ENCODE measurements at regions not wholly inside any gene's neighbourhood (a gene's known extent, or its start where the extent isn't known, plus 50 kb on each side); places are given as distances from the start of the nearest gene placed in this dataset.

- TF ChIP-seq ZFX (IDR thresholded peaks at IDR 0.05) (no peak), ZNF274 (IDR thresholded peaks at IDR 0.05; ENCODE audit: low read depth, low read length) (no peak), CTCF (IDR thresholded peaks at IDR 0.05 in 2 of 3, conservative IDR thresholded peaks at IDR 0.05 in 1 of 3; ENCODE audit: borderline replicate concordance in 1 of 3, insufficient read depth in 1 of 3, low read depth in 2 of 3, low read length in 2 of 3) (no peak), POLR2A (IDR thresholded peaks at IDR 0.05; ENCODE audit: borderline replicate concordance, extremely low read depth, insufficient read depth, insufficient read length) (no peak), POLR2AphosphoS5 (IDR thresholded peaks at IDR 0.05; ENCODE audit: low read depth, low read length) (no peak), EZH2phosphoT487 (IDR thresholded peaks at IDR 0.05; ENCODE audit: borderline replicate concordance) (no peak), EGR1 (IDR thresholded peaks at IDR 0.05; ENCODE audit: low read depth) (no peak), REST (IDR thresholded peaks at IDR 0.05; ENCODE audit: low read depth) (no peak)
Measured at GRCh38 chr12:19648591-19648990, 209.3 kb downstream of the AEBP2 start.
